Immature natural killer cell (primary cell): ENCODE measurements at regions not wholly inside any gene's neighbourhood (a gene's known extent, or its start where the extent isn't known, plus 50 kb on each side); places are given as distances from the start of the nearest gene placed in this dataset.

ENCODE experiments used
- DNase-seq, 3 donors: peaks; one replicate each; pipeline ENCODE4 v3.0.0; 2022; ENCODE audit warnings: mixed read lengths in 1 of 3
- H3K27ac Mint-ChIP-seq, 6 donors: one replicate each; pipeline ENCODE4 v1.8.0; 2020; ENCODE audit warnings: mixed read lengths in 6 of 6, mild to moderate bottlenecking in 5 of 6, inconsistent platforms in 4 of 6, moderate library complexity in 3 of 6
- H3K27me3 Mint-ChIP-seq, 3 donors: one replicate each; pipeline ENCODE4 v1.8.0; 2020 to 2021; ENCODE audit warnings: low read depth in 3 of 3, mild to moderate bottlenecking in 3 of 3, mixed read lengths in 3 of 3, moderate library complexity in 3 of 3, inconsistent platforms in 1 of 3
- H3K36me3 Mint-ChIP-seq, 3 donors: one replicate each; pipeline ENCODE4 v1.8.0; 2020; ENCODE audit warnings: mixed read lengths in 3 of 3, inconsistent platforms in 2 of 3, mild to moderate bottlenecking in 2 of 3
- H3K4me1 Mint-ChIP-seq, 2 donors: one replicate each; pipeline ENCODE4 v1.8.0; 2020; ENCODE audit warnings: inconsistent platforms in 2 of 2, mild to moderate bottlenecking in 2 of 2, mixed read lengths in 2 of 2, moderate library complexity in 1 of 2
- H3K4me3 Mint-ChIP-seq, 5 donors: one replicate each; pipeline ENCODE4 v1.8.0; 2020; ENCODE audit warnings: mild to moderate bottlenecking in 5 of 5, mixed read lengths in 5 of 5, inconsistent platforms in 3 of 5, moderate library complexity in 3 of 5
- H3K9me3 Mint-ChIP-seq, 6 donors: one replicate each; pipeline ENCODE4 v1.8.0; 2020; ENCODE audit warnings: mild to moderate bottlenecking in 6 of 6, mixed read lengths in 6 of 6, inconsistent platforms in 4 of 6, moderate library complexity in 3 of 6

- H3K4me1 Mint-ChIP-seq: no peaks in the 10 kb centered on the region
- no peaks in the 10 kb centered on the region for H3K36me3 Mint-ChIP-seq
- no peak overlapping the region for H3K4me3 Mint-ChIP-seq
- peaks cover 9 to 27% (median 14%) of the 10 kb centered on the region in 6 donors for H3K9me3 Mint-ChIP-seq
- H3K27me3 Mint-ChIP-seq: peaks cover 0 to 3% (median 0%) of the 10 kb centered on the region in 3 donors
- H3K27ac Mint-ChIP-seq: no peak overlapping the region
- DNase-seq: no peak
These were observed 741.5 kb downstream of the STIM2 start for GRCh38 chr4:27602172-27602571.

- Mint-ChIP-seq H3K4me3 (no peak overlapping the region), H3K27ac (no peak overlapping the region), H3K4me1 (no peaks in the 10 kb centered on the region), H3K36me3 (no peaks in the 10 kb centered on the region), H3K27me3 (peaks cover 0 to 3% (median 0%) of the 10 kb centered on the region in 3 donors), H3K9me3 (peaks cover 9 to 25% (median 14%) of the 10 kb centered on the region in 6 donors)
- no peak for DNase-seq
These were observed 744.1 kb downstream of the STIM2 start for GRCh38 chr4:27604692-27605091.

GRCh38 chr4:27616166-27616565, 755.5 kb downstream of the STIM2 start:
- H3K27me3 Mint-ChIP-seq: no peaks in the 10 kb centered on the region
- H3K36me3 Mint-ChIP-seq: no peaks in the 10 kb centered on the region
- no peaks in the 10 kb centered on the region for H3K4me1 Mint-ChIP-seq
- H3K27ac Mint-ChIP-seq: no peak overlapping the region
- no peak overlapping the region for H3K4me3 Mint-ChIP-seq
- no peak for DNase-seq
- peaks cover 0 to 21% (median 12%) of the 10 kb centered on the region in 6 donors for H3K9me3 Mint-ChIP-seq

DNA sequence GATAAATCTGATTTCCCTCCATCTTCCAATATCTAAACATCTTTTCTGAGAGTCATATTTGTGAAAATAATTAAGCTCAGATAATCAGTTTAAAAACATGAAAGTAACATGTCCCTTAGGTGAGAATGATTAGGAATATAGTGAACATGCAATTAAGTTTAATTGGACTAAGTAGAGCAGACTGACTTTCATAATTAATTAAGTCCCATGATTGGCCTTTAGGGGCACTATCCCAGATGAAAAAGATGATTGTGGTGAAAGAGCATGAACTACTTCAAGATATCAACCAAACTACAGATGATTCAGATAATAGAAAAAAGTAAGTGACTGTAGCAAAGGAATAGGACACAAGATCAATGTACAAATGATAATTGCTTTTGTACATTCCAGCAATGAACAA, 758.8 kb downstream of the STIM2 start:
- Mint-ChIP-seq H3K4me3 (no peak overlapping the region), H3K36me3 (no peaks in the 10 kb centered on the region), H3K4me1 (no peaks in the 10 kb centered on the region), H3K27me3 (no peaks in the 10 kb centered on the region), H3K27ac (no peak overlapping the region), H3K9me3 (peaks cover 5 to 33% (median 12%) of the 10 kb centered on the region in 6 donors)
- no peak for DNase-seq

DNA sequence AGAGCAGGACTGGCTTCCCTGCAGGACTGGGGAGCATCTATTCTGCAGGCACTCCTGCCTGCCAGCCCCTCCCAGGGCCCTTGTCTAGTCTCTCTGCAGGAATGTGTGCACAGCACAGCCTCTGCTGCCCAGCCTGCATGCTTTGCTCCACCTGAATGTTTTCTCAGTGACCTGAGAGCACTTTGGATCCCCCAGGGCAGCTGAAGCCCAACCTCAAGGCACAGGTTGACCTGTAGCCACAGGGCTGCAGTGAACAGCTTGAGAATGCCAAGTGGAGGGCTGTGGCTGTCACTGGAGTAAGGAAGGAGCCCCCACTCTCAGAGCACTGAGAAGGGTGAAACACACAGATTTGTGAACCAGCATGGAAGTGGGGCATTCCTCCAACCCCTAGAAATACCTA, 760.2 kb downstream of the STIM2 start:
- Mint-ChIP-seq H3K4me3 (no peak overlapping the region), H3K9me3 (peaks cover 5 to 33% (median 12%) of the 10 kb centered on the region in 6 donors), H3K4me1 (no peaks in the 10 kb centered on the region)

DNA sequence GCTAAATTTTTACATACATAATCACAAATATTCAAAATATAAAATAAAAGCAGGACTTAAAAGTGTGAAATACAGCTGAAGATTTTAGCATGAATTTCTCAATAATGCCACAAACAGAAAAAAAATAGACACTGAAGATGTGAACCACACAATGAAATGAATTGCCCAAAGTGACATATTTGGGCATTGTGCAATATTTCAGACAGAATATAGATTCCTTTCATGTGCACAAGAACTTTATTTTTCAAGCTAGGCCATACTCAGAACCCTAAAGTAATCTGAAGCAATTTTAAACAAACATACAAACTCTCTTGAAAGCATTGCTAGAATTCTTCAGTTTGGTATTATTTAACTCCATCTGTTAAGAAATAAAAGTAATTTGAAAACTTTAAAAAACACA, 764.1 kb downstream of the STIM2 start:
- Mint-ChIP-seq H3K27ac (no peak overlapping the region), H3K36me3 (no peaks in the 10 kb centered on the region), H3K9me3 (peaks cover 6 to 28% (median 8%) of the 10 kb centered on the region in 6 donors), H3K4me3 (no peak overlapping the region), H3K4me1 (no peaks in the 10 kb centered on the region), H3K27me3 (peaks cover 0 to 2% (median 0%) of the 10 kb centered on the region in 3 donors)
- no peak for DNase-seq

More for the DNA sequence above, 760.2 kb downstream of the STIM2 start:
- DNase-seq: no peak
- no peak overlapping the region for H3K27ac Mint-ChIP-seq
- no peaks in the 10 kb centered on the region for H3K27me3 Mint-ChIP-seq
- H3K36me3 Mint-ChIP-seq: no peaks in the 10 kb centered on the region

GRCh38 chr4:27628609-27629008, 768.0 kb downstream of the STIM2 start:
- peaks cover 0 to 2% (median 0%) of the 10 kb centered on the region in 3 donors for H3K27me3 Mint-ChIP-seq
- no peaks in the 10 kb centered on the region for H3K4me1 Mint-ChIP-seq
- no peak for DNase-seq
- H3K4me3 Mint-ChIP-seq: no peak overlapping the region
- peaks cover 0 to 15% (median 3%) of the 10 kb centered on the region in 6 donors for H3K9me3 Mint-ChIP-seq
- H3K27ac Mint-ChIP-seq: no peak overlapping the region
- H3K36me3 Mint-ChIP-seq: no peaks in the 10 kb centered on the region

- Mint-ChIP-seq H3K27me3 (peaks cover 0 to 2% (median 0%) of the 10 kb centered on the region in 3 donors), H3K27ac (no peak overlapping the region), H3K9me3 (peaks cover 0 to 11% (median 3%) of the 10 kb centered on the region in 6 donors), H3K4me1 (no peaks in the 10 kb centered on the region), H3K4me3 (no peak overlapping the region), H3K36me3 (no peaks in the 10 kb centered on the region)
- no peak for DNase-seq
These were observed 769.0 kb downstream of the STIM2 start for GRCh38 chr4:27629532-27630225.

DNA sequence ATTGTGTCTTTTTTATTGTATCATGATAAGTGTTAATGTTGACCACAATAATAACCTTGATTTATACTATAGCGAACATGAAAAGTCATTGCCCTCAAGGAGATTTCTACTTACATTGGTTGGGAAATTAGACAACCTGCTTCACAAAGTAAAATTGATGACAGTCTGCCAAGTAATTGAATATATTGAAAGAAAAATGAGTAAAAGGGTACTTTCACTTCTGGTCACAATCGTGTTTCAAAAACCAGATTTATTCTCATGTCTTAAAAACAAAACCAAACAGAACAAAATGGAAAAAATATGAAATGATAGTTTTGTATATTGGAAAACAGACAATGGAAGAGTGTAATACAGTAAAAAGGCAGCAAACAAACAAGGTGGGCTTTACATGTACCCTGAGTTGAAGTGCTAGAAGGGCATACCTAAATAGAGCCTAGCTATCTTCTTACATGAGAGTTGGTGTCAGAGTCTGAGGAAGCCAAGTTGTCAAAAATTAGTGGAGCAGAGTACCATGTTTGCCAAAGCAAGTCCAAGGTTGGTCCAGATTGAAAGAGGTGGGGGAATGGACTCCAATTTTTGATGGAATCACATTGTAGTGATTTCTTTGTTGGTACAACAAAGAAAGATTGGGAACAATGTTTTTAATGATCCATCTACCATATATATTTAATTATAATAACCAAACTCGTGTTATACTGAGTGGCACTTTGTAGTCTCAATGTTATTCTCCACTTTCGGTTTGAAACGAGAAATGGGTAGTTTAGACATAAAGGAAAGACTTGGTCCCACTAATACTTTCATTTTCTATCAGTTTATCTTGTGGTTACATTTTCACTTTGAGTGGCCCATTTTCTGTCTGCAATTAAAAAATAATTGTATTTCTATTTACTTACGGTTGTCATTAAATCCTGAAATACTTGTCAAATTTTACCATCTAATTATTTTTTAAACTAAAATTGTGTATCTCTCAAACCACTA, 775.6 kb downstream of the STIM2 start:
- H3K4me1 Mint-ChIP-seq: no peaks in the 10 kb centered on the region
- no peak for DNase-seq
- no peaks in the 10 kb centered on the region for H3K36me3 Mint-ChIP-seq
- peaks cover 0 to 28% (median 5%) of the 10 kb centered on the region in 6 donors for H3K9me3 Mint-ChIP-seq
- no peaks in the 10 kb centered on the region for H3K27me3 Mint-ChIP-seq
- H3K4me3 Mint-ChIP-seq: no peak overlapping the region
- H3K27ac Mint-ChIP-seq: no peak overlapping the region

- H3K4me3 Mint-ChIP-seq: no peak overlapping the region
- H3K4me1 Mint-ChIP-seq: no peaks in the 10 kb centered on the region
- peaks cover 0 to 2% (median 0%) of the 10 kb centered on the region in 3 donors for H3K27me3 Mint-ChIP-seq
- peaks cover 0 to 38% (median 6%) of the 10 kb centered on the region in 6 donors for H3K9me3 Mint-ChIP-seq
- DNase-seq: no peak
- H3K36me3 Mint-ChIP-seq: no peaks in the 10 kb centered on the region
- H3K27ac Mint-ChIP-seq: no peak overlapping the region
These were observed 777.7 kb downstream of the STIM2 start for GRCh38 chr4:27638163-27638915.

- no peak for DNase-seq
- Mint-ChIP-seq H3K4me1 (no peaks in the 10 kb centered on the region), H3K9me3 (peaks cover 0 to 34% (median 2%) of the 10 kb centered on the region in 6 donors), H3K27ac (no peak overlapping the region), H3K4me3 (no peak overlapping the region), H3K27me3 (peaks cover 0 to 2% (median 0%) of the 10 kb centered on the region in 3 donors), H3K36me3 (no peaks in the 10 kb centered on the region)
These were observed 782.5 kb downstream of the STIM2 start for GRCh38 chr4:27643101-27643500.

- H3K27me3 Mint-ChIP-seq: no peaks in the 10 kb centered on the region
- peaks cover 2 to 21% (median 6%) of the 10 kb centered on the region in 6 donors for H3K9me3 Mint-ChIP-seq
- no peak overlapping the region for H3K4me3 Mint-ChIP-seq
- no peaks in the 10 kb centered on the region for H3K36me3 Mint-ChIP-seq
- no peaks in the 10 kb centered on the region for H3K4me1 Mint-ChIP-seq
- no peak for DNase-seq
- no peak overlapping the region for H3K27ac Mint-ChIP-seq
These were observed 787.8 kb downstream of the STIM2 start for GRCh38 chr4:27648416-27648815.

DNA sequence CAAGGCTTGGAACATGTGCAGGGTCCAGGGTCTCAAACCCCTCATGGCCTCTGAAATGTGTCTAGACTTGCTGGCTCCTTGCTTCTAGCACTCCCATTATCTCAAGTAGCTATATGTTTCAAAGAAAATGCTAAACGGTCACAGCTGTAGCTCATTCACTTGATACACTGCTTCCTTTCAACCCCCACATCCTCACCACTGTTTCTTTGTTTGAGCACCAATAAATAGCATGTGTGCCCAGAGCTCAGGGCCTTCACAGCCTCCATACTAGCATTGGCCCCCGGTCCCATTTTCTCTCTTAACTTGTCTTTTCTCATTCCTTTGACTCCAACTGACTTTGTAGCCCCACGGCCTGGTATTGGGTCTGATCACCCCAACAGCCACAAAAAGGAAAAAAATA, 801.8 kb downstream of the STIM2 start:
- peaks cover 0 to 1% (median 0%) of the 10 kb centered on the region in 3 donors for H3K27me3 Mint-ChIP-seq
- DNase-seq: no peak
- H3K4me3 Mint-ChIP-seq: no peak overlapping the region
- peaks cover 0 to 22% (median 5%) of the 10 kb centered on the region in 6 donors for H3K9me3 Mint-ChIP-seq
- H3K36me3 Mint-ChIP-seq: no peaks in the 10 kb centered on the region
- H3K4me1 Mint-ChIP-seq: no peaks in the 10 kb centered on the region
- no peak overlapping the region for H3K27ac Mint-ChIP-seq
